Urinary bladder (tissue), 3 donors: ENCODE measurements at regions not wholly inside any gene's neighbourhood (a gene's known extent, or its start where the extent isn't known, plus 50 kb on each side); places are given as distances from the start of the nearest gene placed in this dataset.
"Not testable (repeated sequence)": the region's sequence is repeated elsewhere in the genome, so short reads cannot be mapped to it uniquely, and the experiment has no call there.

Source experiments
- DNase-seq: peaks from one replicate; pipeline ENCODE4 v3.0.0-alpha.2; 2015; ENCODE audit errors: extremely low spot score
- H3K27ac ChIP-seq: one replicate; pipeline ENCODE4 v1.5.1; 2013; ENCODE audit warnings: low read depth, mild to moderate bottlenecking, moderate library complexity
- H3K36me3 ChIP-seq: one replicate; pipeline ENCODE4 v1.6.1; 2013; ENCODE audit warnings: mild to moderate bottlenecking, moderate library complexity; ENCODE audit not compliant: insufficient read depth
- H3K4me1 ChIP-seq: one replicate; pipeline ENCODE4 v1.6.1; 2013; ENCODE audit warnings: mild to moderate bottlenecking, moderate library complexity; ENCODE audit not compliant: insufficient read depth
- H3K4me3 ChIP-seq: one replicate; pipeline ENCODE4 v1.5.1; 2013; ENCODE audit warnings: low read depth, low read length
- WGBS: extraction: QIAGEN DNeasy Blood & Tissue Kit; methylation state at CpG from one replicate; pipeline ENCODE4 v1.1.7; 2013; 5-methylcytosine and 5-hydroxymethylcytosine counted together
- donor health status: healthy with polysubstance abuse.
- donor health status: healthy.

GRCh38 chr12:126976579-126976978 lies 1290.4 kb upstream of the TMEM132C start:
- DNase-seq: no peak
- Histone ChIP-seq H3K27ac (no peak overlapping the region), H3K4me1 (no peaks in the 10 kb centered on the region), H3K36me3 (no peaks in the 10 kb centered on the region), H3K4me3 (no peak overlapping the region)
- WGBS: 61% methylated on average over 6 of the region's 6 CpGs

GRCh38 chr12:126979564-126979963 lies 1287.4 kb upstream of the TMEM132C start:
- 89% methylated on average over 2 of the region's 2 CpGs for WGBS
- not testable (repeated sequence) for H3K4me1 ChIP-seq, H3K4me3 ChIP-seq, H3K36me3 ChIP-seq, H3K27ac ChIP-seq, DNase-seq

- WGBS: 31% methylated on average over 1 of the region's 1 CpG
- Histone ChIP-seq H3K27ac (no peak overlapping the region), H3K36me3 (no peaks in the 10 kb centered on the region), H3K4me3 (no peak overlapping the region), H3K4me1 (no peaks in the 10 kb centered on the region)
- DNase-seq: no peak
Measured at GRCh38 chr12:126982707-126983106, 1284.3 kb upstream of the TMEM132C start.

- not testable (repeated sequence) for H3K36me3 ChIP-seq, H3K4me3 ChIP-seq, H3K4me1 ChIP-seq, DNase-seq, H3K27ac ChIP-seq
- WGBS: 73% methylated on average over 2 of the region's 2 CpGs
Measured at GRCh38 chr12:126983735-126984134, 1283.2 kb upstream of the TMEM132C start.

GRCh38 chr12:126985663-126986062 lies 1281.3 kb upstream of the TMEM132C start:
- H3K36me3 ChIP-seq, DNase-seq: not testable (repeated sequence)

GRCh38 chr12:126989532-126989931 lies 1277.4 kb upstream of the TMEM132C start:
- no peaks in the 10 kb centered on the region for H3K4me1 ChIP-seq
- H3K36me3 ChIP-seq: no peaks in the 10 kb centered on the region
- DNase-seq: no peak
- 56% methylated on average over 2 of the region's 2 CpGs for WGBS
- no peak overlapping the region for H3K27ac ChIP-seq
- no peak overlapping the region for H3K4me3 ChIP-seq

More at GRCh38 chr12:126985663-126986062, 1281.3 kb upstream of the TMEM132C start:
- not testable (repeated sequence) for H3K4me1 ChIP-seq, H3K27ac ChIP-seq, H3K4me3 ChIP-seq

GRCh38 chr12:126993898-126994297 lies 1273.1 kb upstream of the TMEM132C start:
- Histone ChIP-seq H3K36me3 (no peaks in the 10 kb centered on the region), H3K4me3 (no peak overlapping the region), H3K4me1 (no peaks in the 10 kb centered on the region), H3K27ac (no peak overlapping the region)
- no peak for DNase-seq
- WGBS: 93% methylated on average over 9 of the region's 9 CpGs

- Histone ChIP-seq H3K27ac (no peak overlapping the region), H3K4me1 (no peaks in the 10 kb centered on the region), H3K4me3 (no peak overlapping the region), H3K36me3 (no peaks in the 10 kb centered on the region)
- WGBS: 75% methylated on average over 4 of the region's 4 CpGs
- no peak for DNase-seq
Measured at GRCh38 chr12:126994599-126994998, 1272.4 kb upstream of the TMEM132C start.

- 88% methylated on average over 4 of the region's 4 CpGs for WGBS
- H3K4me3 ChIP-seq: no peak overlapping the region
- DNase-seq: no peak
- H3K36me3 ChIP-seq: no peaks in the 10 kb centered on the region
- no peak overlapping the region for H3K27ac ChIP-seq
- H3K4me1 ChIP-seq: no peaks in the 10 kb centered on the region
Measured at GRCh38 chr12:126998031-126998430, 1268.9 kb upstream of the TMEM132C start.

GRCh38 chr12:126998747-126999285 lies 1268.2 kb upstream of the TMEM132C start:
- H3K27ac ChIP-seq: no peak overlapping the region
- H3K4me1 ChIP-seq: no peaks in the 10 kb centered on the region
- WGBS: 48% methylated on average over 10 of the region's 10 CpGs
- DNase-seq: no peak
- H3K4me3 ChIP-seq: no peak overlapping the region
- no peaks in the 10 kb centered on the region for H3K36me3 ChIP-seq

GRCh38 chr12:126999352-126999751 lies 1267.6 kb upstream of the TMEM132C start:
- DNase-seq: no peak
- H3K36me3 ChIP-seq: no peaks in the 10 kb centered on the region
- no peaks in the 10 kb centered on the region for H3K4me1 ChIP-seq
- H3K4me3 ChIP-seq: no peak overlapping the region
- H3K27ac ChIP-seq: no peak overlapping the region
- WGBS: 85% methylated on average over 5 of the region's 5 CpGs

GRCh38 chr12:127005406-127005805 lies 1261.6 kb upstream of the TMEM132C start:
- DNase-seq: no peak
- Histone ChIP-seq H3K4me3 (no peak overlapping the region), H3K4me1 (no peaks in the 10 kb centered on the region), H3K36me3 (no peaks in the 10 kb centered on the region), H3K27ac (no peak overlapping the region)
- WGBS: 76% methylated on average over 3 of the region's 3 CpGs

- H3K4me3 ChIP-seq: no peak overlapping the region
- no peak overlapping the region for H3K27ac ChIP-seq
- no peaks in the 10 kb centered on the region for H3K36me3 ChIP-seq
- no peaks in the 10 kb centered on the region for H3K4me1 ChIP-seq
- 57% methylated on average over 9 of the region's 9 CpGs for WGBS
- no peak for DNase-seq
Measured at GRCh38 chr12:127006972-127007371, 1260.0 kb upstream of the TMEM132C start.

- H3K4me3 ChIP-seq: no peak overlapping the region
- no peaks in the 10 kb centered on the region for H3K36me3 ChIP-seq
- no peak for DNase-seq
- WGBS: 76% methylated on average over 10 of the region's 10 CpGs
- H3K27ac ChIP-seq: no peak overlapping the region
- no peaks in the 10 kb centered on the region for H3K4me1 ChIP-seq
Measured at GRCh38 chr12:127008755-127009403, 1258.1 kb upstream of the TMEM132C start.
